Stimulated activated CD4-positive, alpha-beta T cell treated with anti-CD3 and anti-CD28 coated beads, Interleukin-4, amount 100 ng/mL, for 48 hours (primary cell): ENCODE measurements at regions not wholly inside any gene's neighbourhood (a gene's known extent, or its start where the extent isn't known, plus 50 kb on each side); places are given as distances from the start of the nearest gene placed in this dataset.

ENCODE experiments used
- DNase-seq, 2 donors: peaks; one replicate each; pipeline ENCODE4 v3.0.0-alpha.2; 2020; ENCODE audit warnings: low read depth in 2 of 2

DNA sequence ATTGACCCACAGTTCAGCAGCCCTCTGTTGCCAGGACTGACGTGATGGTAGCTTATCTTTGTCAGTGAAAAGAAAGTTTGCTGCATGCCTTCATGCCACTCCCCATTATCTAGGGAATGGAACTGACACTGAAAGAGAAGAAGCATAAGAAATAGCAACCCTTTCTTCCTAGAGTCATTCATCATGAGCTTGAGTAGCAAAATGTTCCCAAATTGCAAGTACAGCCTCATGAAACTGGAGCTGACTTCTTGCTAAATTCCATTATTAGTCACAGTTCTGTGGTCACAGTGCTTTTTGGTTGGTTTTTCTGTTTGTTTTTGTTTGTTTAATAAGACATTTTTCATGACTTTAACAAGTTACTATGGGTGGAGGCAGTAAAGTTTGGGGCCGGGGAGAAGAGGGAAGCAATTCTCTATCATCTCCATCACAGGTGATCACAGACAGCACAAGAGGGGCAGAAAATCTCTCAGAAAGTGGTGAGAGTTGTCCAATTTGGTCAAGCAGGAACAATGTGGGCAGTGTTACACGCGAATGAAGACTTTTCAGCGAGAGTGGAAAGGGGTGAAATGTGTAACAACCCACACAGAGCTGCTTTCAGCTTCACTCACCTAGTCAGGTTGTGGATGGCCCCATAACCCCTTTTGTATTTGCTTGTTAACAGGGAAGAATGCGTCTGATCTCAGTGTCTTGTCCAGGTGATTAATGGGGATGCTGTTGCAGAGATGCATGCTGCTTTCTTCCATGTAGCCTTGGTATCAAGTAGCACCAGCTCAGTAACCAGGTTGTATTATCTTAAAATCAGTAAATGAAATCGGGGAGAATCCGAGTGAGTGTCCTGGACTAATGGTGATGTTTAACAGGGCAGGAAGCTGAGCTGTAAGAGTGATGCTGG lies 440.4 kb downstream of the DMRT2 start:
- DNase-seq: no peak

DNA sequence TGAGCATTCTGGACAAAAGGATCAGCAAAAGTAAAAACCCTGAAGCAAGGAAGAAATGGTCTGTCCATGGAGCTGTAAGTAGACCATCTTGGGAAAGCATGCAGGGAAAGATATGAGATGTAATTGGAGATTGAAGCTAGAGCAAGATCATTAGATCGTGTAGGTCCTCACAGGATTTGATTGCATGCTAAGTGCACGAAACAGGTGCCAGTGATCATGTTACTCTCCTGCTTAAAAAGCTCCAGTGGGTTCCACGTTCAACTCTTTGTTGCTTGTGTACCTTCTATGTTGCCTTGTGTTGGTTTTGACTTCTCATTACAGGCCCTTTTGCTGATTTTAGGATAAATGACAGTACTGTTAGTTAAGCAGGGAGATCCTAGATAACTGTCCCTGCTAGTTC lies 442.0 kb downstream of the DMRT2 start:
- DNase-seq: no peak

DNA sequence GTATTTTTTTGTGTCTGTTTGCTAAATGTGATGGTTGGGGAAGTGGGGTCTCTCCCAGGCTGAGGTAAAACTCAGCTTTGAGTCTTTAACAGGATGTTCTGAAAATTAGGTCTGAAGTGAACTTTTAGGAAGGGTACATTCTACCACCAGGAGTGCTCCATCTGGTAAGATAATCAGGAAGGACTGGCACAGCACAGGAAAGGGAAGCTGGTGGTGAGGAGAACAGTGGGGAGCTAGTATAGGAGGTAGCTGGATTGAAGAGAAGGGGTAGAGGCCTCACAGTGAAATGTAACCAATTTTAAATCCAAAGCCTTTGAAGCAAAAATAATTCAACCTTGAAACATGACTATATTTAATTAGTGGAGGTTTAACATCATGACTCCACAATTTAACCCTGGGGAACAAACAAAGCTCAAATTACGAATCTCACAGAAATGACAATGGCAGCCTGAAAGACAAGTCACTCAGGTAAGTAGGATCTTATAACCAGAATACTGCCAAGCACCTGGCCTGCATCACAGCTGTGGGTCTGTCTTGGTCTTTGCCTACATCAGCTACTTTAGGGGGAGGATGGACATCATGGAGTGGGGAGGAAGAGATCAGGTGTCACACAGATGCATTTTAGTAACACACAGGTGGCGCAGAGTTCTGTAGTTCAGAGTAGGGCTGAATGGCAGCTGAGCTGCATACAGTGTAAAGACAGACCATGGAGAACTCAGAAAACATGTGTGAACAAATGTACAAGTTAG lies 445.3 kb downstream of the DMRT2 start:
- DNase-seq: no peak

DNA sequence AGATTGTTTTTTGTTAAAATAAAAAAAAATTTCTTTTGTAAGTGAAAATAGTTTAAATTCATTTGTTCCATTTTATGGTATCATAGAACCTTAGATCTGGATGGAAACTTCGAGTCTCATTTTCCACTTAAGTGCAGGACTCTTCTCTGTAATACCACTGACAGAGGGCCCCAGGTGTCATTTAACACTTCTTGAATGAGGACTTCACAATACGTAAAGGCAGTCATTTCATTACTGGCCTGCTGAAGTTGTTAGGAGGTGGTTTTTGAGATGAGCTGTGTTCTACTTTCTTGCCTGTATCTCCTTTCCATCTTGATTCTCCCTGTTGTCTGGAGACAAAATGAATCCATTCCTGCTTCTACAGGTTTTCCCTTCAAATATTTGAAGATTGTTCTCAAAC lies 455.3 kb downstream of the DMRT2 start:
- DNase-seq: no peak

DNA sequence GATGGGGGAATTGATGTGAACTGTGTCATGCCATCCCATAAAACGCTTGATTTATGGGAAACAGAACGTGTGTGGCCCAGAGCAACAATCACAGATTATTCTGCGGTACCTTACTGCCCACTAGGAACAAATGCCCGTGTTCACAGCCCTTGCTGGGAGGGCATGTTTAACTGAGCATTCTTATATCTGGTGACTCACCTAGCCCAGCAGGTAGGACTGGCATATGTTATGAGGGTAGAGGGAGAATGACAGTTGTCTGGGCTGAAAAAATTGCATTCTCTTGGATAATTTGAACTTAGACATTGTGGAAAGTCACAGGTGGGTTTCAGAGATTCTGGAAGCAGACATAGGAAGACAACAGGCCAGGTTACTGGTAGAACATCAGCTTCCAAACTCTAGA lies 460.6 kb downstream of the DMRT2 start:
- no peak for DNase-seq

DNA sequence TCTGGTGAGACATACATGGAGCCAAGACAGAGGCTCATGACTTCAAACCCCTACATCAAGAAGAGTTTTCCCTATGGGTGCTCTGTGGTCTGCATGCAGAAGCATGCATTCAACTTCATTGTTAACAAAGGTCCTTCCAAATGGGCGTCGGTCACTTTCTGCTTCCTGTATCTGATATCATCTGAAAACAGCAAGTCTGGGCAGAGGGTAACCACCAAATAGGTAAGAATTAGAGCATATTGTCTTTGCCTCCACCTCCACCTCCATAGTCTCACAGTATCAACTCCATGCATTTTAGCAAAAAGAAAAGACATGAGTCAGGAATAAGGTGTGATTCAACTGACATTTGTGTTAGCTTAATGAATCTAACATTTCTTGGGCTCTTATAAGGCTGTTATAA lies 462.9 kb downstream of the DMRT2 start:
- no peak for DNase-seq

DNA sequence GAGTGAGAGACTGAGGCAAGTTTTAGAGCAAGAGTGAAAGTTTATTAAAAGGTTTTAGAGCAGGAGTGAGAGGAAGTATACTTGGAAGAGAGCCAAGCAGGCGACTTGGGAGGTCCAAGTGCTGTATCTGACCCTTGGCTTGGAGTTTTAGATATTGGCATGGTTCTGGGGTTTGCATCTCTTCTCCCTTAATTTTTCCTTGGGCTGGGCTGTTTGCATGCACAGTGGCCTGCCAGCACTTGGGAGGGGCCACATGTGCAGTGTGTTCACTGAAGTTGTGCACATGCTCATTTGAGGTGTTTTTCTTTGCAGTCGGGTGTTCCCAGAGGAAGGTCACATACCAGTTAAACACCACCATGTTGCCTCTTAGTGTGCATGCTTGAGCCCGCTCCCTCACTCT lies 464.1 kb downstream of the DMRT2 start:
- DNase-seq: no peak

DNA sequence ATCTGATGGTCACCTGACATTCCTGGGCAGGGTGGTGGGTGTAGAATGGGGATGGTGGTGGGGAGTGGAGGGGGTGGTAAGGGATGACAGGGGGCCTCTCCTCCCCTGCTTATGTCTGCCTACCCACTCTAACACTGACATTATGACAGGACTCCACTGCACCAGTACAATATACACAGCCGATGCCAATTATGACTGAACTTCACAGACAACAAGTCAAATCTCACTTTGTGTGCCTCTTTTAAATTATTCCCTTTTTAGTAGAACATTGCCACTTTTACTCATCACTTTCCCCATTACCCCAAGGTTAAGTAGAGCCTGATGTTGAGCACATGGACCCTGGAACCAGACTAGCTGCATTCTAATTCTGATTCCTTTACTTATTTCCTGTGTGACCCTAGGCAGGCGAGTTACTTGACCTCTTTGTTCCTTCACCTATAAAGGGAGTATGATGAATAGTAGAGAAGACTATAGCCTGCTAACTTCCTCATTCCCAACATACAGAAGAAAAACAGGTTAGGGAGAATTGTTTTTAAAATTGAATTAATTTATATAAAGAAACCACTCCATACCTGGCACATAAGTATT lies 464.7 kb downstream of the DMRT2 start:
- no peak for DNase-seq

DNA sequence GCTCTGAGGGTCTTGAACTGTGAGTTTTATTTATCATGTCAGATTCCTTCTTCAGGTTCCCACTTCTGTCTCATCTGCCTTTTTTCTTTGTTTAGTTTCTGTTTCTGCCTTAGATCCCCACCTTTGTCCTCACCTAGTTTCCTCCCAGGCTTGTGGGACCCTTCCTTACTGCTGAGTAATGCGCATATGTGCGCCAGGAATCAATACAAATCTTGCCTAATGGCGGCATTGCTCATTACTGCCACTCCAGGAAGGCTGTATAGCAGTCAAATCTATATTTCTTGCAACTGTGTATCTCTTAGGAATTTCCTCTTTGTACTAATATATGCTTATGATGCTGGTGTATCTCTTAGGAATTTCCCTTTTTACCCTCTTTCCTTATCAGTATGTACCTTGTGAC lies 465.4 kb downstream of the DMRT2 start:
- DNase-seq: no peak

DNA sequence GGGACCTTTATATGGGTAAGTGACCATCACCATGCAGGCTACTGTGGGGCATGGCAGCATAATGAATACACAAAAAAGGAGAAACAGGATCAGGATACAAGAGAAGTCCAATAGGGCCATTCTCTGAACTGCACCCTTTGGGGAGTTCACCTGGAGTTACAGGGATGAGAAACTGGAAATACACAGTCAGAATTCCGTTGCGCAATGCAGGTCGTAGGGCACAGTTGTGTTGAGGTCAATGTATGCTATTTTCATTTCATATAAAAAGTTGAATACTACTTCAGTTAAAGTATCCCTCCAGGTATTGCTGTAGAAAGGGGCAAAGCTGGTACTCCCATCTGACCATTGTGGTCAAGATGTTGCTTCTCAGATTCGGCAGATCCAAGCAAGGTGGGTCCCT lies 471.4 kb downstream of the DMRT2 start:
- no peak for DNase-seq

DNA sequence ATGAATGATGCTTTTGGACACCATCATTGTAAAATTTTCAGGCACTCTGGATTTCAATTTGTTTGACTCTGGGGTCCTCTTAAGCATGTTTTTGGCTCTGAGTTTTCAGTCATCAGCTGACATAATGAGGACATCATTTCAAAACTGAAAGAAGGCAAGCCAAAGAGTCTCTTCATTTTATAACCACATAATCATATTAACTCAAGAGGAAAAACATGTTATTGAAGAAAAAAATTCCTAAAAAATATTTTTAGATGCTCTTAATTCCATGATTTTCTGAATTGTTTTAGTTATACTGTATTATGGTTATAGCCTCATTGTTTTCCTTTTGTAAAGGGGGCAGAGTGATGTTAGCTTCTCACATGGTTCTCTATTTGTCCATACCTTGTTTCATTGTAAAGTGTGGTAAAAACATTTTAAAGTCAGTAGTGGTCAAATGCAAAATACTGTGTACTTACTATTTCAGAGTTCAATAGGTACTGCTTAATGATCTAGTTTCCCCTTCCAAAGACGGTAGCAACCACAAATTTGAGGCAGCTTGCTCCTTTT lies 472.1 kb downstream of the DMRT2 start:
- no peak for DNase-seq

DNA sequence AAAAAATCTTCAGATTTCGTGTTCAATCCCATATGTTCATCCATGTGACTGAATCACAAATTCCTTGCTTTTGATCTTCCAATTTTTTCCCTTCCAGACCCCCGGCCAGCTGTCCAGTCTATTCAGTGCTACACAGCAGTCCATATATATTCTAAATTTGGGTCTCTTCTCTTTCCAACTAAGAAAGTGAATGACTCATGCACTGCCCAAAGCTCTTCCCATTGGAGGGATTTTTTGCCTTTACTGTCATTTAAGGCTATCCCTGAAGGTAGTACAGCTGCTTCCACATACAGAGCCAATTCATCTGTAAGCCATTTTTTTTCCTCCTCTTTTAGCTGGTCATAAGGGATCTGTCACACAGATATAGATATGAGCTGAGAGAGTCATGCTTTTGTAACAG lies 478.3 kb downstream of the DMRT2 start:
- DNase-seq: no peak

DNA sequence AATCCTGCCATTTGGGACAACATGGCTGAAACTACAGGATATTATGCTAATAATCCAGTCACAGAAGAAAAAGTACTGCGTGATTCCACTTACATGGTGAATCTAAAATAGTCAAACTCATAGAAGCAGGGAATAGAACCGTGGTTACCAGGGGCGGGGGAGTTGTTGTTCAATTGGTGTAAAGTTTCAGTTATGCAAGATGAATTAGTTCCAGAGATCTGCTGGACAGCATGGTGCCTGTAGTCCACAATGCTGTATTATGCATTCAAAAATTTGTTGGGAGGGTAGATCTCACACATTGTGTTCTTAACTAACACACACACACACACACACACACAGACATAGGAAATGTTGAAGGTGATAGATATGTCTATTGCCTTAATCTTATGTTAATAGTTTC lies 480.5 kb downstream of the DMRT2 start:
- no peak for DNase-seq

DNA sequence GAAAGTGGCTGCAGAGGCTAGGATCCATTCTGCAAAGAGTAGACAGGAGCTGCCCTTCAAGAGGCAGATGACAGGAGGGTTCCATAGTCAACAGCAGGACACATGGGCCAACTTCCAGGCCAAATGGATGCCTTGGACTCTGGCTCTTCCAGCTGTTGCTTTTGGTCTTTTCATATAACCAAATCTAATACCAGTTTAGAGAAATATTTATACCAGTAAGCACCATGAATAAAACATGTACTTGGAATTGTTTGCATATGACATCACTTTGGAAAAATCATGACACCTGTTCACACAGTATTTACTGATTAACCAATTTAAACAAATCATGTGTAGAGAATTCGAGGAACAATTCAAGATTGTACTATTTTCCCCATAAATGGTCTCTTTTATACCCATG lies 481.3 kb downstream of the DMRT2 start:
- no peak for DNase-seq

DNA sequence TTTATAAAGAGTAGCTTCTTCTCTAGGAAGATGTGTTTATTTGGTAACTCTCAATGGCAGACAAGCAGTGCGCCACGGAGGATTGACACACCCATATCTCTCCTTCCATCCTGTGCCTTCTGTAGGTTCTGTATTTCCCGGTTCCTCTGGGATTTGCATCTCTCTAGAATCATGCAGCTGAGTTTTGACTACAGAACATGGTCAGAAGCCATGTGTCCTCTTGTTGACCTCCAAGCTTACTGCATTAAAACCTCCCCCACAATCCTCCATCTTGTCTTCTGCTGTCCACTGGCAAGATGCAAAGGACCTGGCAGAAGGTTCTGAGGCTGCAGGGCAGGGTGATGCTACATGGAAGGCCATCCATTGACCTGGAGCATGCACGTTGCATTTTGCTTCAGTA lies 482.0 kb downstream of the DMRT2 start:
- DNase-seq: no peak

DNA sequence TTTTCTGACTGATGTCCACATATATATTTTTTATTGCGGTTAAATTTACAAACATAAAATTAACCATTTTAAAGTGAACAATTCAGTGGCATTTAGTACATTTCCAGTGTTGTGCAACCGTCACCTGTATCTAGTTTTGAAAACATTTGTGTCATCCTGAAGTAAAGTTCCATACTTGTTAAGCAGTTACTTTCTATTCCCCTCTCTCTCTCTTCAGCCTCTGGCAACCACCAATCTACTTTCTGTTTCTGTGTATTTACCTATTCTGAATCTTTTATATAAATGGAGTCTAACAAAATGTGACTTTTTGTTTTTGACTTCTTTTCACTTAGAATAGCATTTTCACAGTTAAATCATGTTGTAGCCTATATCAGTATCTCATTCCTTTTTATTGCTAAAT lies 480.1 kb upstream of the SMARCA2 start:
- DNase-seq: no peak

DNA sequence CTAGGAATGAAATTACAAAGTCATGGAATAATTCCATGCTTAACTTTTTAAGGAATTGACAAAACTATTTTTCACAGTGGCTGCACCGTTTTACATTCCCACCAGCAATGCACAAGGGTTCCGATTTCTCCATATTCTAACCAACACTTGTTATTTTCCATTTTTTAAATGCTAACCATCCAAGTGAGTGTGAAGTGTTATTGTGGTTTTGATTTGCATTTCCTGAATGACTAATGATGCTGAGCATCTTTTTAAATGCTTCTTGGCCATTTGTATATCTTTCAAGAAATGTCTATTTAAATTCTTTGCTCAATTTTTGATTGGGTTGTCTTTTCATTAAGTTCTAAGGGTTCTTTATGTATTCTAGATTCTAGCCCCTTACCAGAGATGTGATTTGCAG lies 479.5 kb upstream of the SMARCA2 start:
- no peak for DNase-seq

DNA sequence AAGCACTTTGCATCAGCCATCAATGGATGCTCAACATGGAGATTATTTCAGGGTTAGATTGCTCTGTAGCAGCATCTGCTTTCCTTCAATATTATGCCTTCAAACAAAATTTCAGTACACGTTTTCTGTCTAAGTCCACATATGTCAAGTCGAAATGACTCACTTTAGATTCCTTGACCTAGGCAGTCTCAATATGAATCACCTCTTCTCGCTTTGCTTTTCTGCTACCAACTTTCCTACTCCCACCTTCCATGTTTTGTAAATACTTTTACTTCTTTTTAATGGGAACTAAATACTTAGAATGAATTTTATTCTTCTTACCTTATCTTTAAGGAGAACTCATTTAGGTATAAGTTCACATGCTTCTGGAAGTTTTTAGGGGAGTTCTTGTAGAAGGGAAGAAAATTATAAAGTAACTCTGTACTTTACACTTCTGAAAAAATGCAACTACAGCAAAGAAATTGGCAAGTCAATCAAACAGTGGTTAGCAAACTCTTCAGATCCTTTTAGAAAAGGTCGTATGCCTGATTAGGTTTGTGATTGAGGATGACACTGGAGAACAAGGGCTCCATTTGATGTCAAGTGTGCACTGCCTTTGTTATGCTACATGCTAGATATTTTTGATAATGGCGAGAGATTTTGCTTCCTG lies 478.5 kb upstream of the SMARCA2 start:
- DNase-seq: no peak

DNA sequence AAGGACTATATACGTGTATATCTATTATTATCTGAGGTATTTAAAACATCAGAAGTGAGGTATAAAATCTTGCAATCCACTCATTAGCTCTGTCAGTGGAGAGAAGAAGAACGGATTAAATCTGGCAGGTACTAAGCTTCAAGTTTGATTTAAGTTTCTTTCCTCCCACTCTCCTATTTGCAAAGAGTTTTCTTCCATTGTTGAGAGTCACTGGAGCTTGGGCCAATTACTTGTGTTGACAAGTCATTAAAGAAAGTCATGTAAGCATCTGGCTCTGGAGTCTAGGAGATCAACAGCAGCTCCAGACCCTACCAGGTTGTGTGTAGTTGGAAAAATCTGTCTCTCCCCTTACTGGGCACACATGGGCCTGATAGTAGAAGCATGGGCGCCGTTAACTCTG lies 476.8 kb upstream of the SMARCA2 start:
- DNase-seq: no peak

DNA sequence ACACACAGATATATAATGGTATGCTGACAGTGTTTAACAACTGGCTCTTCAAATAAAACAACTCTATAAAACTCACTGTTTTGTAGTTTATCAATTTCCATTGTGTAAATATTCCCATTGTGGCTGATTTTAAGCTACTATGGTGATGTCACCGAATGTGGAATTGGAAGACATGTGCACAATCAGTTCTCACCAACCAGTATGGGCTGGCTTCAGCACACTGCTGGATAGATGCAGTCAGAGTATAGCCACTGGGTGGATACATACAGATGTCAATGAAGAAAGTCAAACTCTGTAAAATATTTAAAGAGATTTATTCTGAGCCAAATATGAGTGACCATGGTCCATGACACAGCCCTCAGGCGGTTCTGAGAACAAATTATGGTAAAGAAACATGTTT lies 475.9 kb upstream of the SMARCA2 start:
- no peak for DNase-seq

DNA sequence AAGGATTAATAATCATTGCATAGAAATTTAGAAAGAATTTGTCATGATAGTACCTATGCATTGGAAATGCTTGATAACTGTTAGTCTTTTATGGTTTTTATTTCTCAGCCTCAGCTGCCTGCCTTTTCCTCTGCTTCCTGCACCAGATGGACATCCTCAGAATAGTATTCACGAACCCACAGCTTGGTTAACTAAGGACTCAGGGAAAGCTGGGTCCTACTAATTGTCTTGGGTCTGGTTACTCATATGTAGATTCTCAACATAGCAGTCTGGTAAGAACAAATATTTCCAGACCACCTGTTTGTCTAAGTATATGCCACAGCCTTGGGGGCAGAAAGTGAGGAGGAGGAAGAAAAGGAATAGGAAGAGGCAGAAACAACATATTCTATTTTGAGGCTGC lies 464.5 kb upstream of the SMARCA2 start:
- DNase-seq: no peak
